Upper lobe of right lung (tissue), 1 donor: ENCODE measurements at regions not wholly inside any gene's neighbourhood (a gene's known extent, or its start where the extent isn't known, plus 50 kb on each side); places are given as distances from the start of the nearest gene placed in this dataset.

Source experiments
- ATAC-seq: fragments of 200-7000 bp; cut with Tn5 transposase; one replicate; pipeline ENCODE4 v1.9.1; 2020; ENCODE audit warnings: mild to moderate bottlenecking, moderate library complexity
- DNase-seq: peaks from one replicate; pipeline ENCODE4 v3.0.0-alpha.2; 2020
- H3K27ac ChIP-seq: fragments of 200-600 bp; one replicate; pipeline ENCODE4 v1.8.0; 2022
- H3K27me3 ChIP-seq: fragments of 200-600 bp; one replicate; pipeline ENCODE4 v1.8.0; 2022; ENCODE audit warnings: mild to moderate bottlenecking
- H3K36me3 ChIP-seq: fragments of 200-600 bp; one replicate; pipeline ENCODE4 v1.8.0; 2022
- H3K4me1 ChIP-seq: fragments of 200-600 bp; one replicate; pipeline ENCODE4 v1.8.0; 2022
- H3K4me3 ChIP-seq: fragments of 200-600 bp; one replicate; pipeline ENCODE4 v1.8.0; 2022; ENCODE audit warnings: mild to moderate bottlenecking
- H3K9me3 ChIP-seq: fragments of 200-600 bp; one replicate; pipeline ENCODE4 v1.8.0; 2022
- intact Hi-C: fragments of 100-400 bp; cut with DNase I; formaldehyde crosslinking; loops from one replicate; pipeline ENCODE4 v1.11.0; 2022
- TF ChIP-seq, protein P1 (sequence below): fragments of 200-600 bp; IDR thresholded peaks from one replicate; pipeline ENCODE4 v1.8.0; 2022; ENCODE audit warnings: antibody characterized with exemption
- donor health status: DM: no; HTN: yes; CAD: no; lungs with severe emphysema.

DNA sequence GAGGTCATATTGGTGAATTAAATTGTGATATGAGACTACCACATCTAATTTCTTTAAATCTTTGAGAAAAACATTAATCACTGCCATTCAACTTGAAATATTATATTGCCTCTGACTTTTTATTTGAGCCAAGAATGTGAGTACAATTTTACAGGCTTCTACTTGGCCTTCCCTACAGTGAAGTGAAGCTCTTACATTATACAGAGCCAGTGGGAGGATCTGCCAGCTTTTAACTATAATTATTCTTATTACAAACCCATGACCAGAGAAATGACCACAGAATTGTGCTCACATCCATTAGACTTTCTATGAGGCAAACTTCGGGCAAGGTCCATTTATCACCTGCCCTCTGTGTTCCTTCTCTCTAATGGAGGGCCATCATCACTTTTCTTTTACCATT, 114.2 kb downstream of the RERGL start:
- no peaks in the 10 kb centered on the region for H3K4me1 ChIP-seq
- no peak overlapping the region for H3K4me3 ChIP-seq
- DNase-seq (no peak), ATAC-seq (no peak)
- TF ChIP-seq, protein P1, sequence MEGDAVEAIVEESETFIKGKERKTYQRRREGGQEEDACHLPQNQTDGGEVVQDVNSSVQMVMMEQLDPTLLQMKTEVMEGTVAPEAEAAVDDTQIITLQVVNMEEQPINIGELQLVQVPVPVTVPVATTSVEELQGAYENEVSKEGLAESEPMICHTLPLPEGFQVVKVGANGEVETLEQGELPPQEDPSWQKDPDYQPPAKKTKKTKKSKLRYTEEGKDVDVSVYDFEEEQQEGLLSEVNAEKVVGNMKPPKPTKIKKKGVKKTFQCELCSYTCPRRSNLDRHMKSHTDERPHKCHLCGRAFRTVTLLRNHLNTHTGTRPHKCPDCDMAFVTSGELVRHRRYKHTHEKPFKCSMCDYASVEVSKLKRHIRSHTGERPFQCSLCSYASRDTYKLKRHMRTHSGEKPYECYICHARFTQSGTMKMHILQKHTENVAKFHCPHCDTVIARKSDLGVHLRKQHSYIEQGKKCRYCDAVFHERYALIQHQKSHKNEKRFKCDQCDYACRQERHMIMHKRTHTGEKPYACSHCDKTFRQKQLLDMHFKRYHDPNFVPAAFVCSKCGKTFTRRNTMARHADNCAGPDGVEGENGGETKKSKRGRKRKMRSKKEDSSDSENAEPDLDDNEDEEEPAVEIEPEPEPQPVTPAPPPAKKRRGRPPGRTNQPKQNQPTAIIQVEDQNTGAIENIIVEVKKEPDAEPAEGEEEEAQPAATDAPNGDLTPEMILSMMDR, result no peak
- intact Hi-C loops, result no loop called here
- H3K27ac ChIP-seq, result no peak overlapping the region
- H3K9me3 ChIP-seq, result no peaks in the 10 kb centered on the region
- H3K36me3 ChIP-seq, result no peaks in the 10 kb centered on the region
- H3K27me3 ChIP-seq, result no peaks in the 10 kb centered on the region

DNA sequence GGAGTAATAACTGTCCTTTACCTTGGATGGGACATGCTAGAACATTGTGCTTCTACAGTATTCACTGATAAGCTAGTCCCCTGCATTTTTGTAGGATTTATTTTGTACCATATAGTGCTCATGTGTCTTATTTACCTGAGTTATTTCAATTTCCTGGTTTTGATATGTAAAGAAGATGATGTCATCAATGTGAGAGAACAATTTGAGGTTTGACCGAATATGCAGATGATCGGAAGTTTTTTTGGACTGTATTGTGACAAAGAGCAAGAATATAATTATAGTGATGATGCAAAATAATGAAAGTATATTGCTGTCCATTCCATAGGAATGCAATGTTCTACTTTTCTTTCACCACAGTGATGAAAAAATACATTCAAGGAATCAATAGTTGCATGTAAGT, 114.8 kb downstream of the RERGL start:
- TF ChIP-seq, protein P1, result no peak
- no peak for DNase-seq
- Histone ChIP-seq H3K27ac (no peak overlapping the region), H3K4me3 (no peak overlapping the region), H3K4me1 (no peaks in the 10 kb centered on the region), H3K36me3 (no peaks in the 10 kb centered on the region), H3K9me3 (no peaks in the 10 kb centered on the region), H3K27me3 (no peaks in the 10 kb centered on the region)
- no peak for ATAC-seq
- intact Hi-C loops, result no loop called here

- intact Hi-C loops, result no loop called here
Observed at GRCh38 chr12:17971850-17972249, 118.1 kb downstream of the RERGL start.

DNA sequence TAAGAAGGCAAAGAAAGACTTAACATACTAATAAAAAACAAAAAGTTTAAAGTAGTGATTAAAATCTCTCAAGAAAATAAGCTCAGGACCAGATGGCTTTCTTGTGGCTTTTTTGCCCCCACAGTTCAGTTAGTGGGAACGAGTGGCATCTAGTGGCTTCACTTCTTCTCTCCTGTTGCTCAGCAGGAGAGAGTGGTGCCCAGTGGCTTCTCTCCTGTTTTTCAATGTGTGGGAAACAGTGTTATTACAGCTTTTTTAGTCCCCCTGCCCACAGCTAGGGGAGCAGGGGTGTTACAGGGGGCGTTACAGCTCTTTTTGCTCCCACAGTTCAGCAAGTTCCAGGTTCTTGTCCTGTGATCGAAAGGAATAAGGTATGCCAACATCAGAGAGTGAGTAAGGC, 135.2 kb downstream of the RERGL start:
- no peaks in the 10 kb centered on the region for H3K4me1 ChIP-seq
- no peaks in the 10 kb centered on the region for H3K9me3 ChIP-seq
- no peak for DNase-seq
- TF ChIP-seq, protein P1, result no peak
- H3K27ac ChIP-seq, result no peak overlapping the region
- intact Hi-C loops, result no loop called here
- H3K4me3 ChIP-seq, result no peak overlapping the region
- no peaks in the 10 kb centered on the region for H3K27me3 ChIP-seq
- no peak for ATAC-seq
- H3K36me3 ChIP-seq, result no peaks in the 10 kb centered on the region

More at GRCh38 chr12:17971850-17972249, 118.1 kb downstream of the RERGL start:
- ATAC-seq, result no peak
- H3K4me1 ChIP-seq, result no peaks in the 10 kb centered on the region
- no peaks in the 10 kb centered on the region for H3K9me3 ChIP-seq
- TF ChIP-seq, protein P1, result no peak
- H3K27ac ChIP-seq, result no peak overlapping the region
- no peak overlapping the region for H3K4me3 ChIP-seq
- DNase-seq, result no peak
- H3K36me3 ChIP-seq, result no peaks in the 10 kb centered on the region
- no peaks in the 10 kb centered on the region for H3K27me3 ChIP-seq

DNA sequence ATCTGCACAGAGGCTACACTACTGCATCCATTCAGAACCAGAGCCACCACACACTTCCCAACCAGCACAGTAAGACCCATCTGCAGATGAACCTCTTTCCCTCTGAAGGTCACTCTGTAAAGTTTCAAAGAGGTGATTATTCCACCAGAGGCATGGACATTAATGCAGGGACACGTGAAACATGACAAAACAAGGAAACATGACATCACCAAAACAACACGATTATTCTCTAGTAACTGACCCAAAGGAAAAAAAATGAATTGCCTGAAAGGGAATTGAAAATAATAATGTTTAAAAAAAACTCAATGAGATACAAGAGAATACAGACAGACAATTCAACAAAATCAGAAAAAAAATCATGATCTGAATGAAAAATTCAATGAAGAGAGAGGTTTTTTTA, 139.1 kb downstream of the RERGL start:
- ATAC-seq (no peak), DNase-seq (no peak)
- no peak overlapping the region for H3K4me3 ChIP-seq
- H3K27ac ChIP-seq, result no peak overlapping the region
- intact Hi-C loops, result no loop called here
- TF ChIP-seq, protein P1, result no peak
- H3K9me3 ChIP-seq, result no peaks in the 10 kb centered on the region
- no peaks in the 10 kb centered on the region for H3K4me1 ChIP-seq
- H3K36me3 ChIP-seq, result no peaks in the 10 kb centered on the region
- no peaks in the 10 kb centered on the region for H3K27me3 ChIP-seq

- Histone ChIP-seq H3K27ac (no peak overlapping the region), H3K9me3 (no peaks in the 10 kb centered on the region), H3K4me1 (no peaks in the 10 kb centered on the region), H3K27me3 (no peaks in the 10 kb centered on the region), H3K36me3 (no peaks in the 10 kb centered on the region), H3K4me3 (no peak overlapping the region)
- DNase-seq (no peak), ATAC-seq (peak; percentile 68)
- intact Hi-C loops, result no loop called here
- TF ChIP-seq, protein P1, result no peak
Observed at GRCh38 chr12:17949558-17950141, 140.3 kb downstream of the RERGL start.
